ENCODE measurements at regions not wholly inside any gene's neighbourhood (a gene's known extent, or its start where the extent isn't known, plus 50 kb on each side); places are given as distances from the start of the nearest gene placed in this dataset.

DNA sequence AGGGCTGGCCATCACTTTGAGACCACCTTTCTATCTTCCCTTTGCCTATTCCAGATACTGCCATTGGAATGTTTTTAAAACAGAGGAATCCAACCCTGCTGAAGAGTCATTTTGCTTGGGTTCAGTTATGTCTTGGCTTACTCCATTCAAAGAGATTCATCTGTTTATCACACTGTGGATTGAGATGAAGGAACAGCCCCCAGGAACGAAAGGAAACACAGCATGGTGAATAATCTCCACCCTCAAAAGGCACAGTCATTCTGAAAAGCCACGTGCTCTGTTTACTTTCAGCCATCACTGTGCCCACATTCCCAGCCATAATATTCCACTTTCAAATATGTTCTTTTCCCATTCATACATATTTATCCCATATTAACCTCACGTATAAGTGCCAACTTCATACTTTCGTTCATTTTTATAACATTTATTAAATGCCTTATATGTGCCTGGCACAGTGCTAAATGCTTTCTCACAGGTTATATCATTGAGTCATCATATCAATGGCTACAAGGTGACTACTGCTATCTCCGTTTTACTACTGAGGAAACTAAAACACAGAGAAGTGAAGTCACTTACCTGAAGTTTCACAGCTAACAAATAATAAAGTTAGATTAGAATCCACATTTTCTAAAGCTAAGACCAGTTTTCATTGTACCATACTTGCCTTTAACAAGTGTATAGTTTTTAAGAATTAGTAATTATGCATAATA is 143.6 kb downstream of the OSR1 start (continued):
- TF ChIP-seq, protein P1, sequence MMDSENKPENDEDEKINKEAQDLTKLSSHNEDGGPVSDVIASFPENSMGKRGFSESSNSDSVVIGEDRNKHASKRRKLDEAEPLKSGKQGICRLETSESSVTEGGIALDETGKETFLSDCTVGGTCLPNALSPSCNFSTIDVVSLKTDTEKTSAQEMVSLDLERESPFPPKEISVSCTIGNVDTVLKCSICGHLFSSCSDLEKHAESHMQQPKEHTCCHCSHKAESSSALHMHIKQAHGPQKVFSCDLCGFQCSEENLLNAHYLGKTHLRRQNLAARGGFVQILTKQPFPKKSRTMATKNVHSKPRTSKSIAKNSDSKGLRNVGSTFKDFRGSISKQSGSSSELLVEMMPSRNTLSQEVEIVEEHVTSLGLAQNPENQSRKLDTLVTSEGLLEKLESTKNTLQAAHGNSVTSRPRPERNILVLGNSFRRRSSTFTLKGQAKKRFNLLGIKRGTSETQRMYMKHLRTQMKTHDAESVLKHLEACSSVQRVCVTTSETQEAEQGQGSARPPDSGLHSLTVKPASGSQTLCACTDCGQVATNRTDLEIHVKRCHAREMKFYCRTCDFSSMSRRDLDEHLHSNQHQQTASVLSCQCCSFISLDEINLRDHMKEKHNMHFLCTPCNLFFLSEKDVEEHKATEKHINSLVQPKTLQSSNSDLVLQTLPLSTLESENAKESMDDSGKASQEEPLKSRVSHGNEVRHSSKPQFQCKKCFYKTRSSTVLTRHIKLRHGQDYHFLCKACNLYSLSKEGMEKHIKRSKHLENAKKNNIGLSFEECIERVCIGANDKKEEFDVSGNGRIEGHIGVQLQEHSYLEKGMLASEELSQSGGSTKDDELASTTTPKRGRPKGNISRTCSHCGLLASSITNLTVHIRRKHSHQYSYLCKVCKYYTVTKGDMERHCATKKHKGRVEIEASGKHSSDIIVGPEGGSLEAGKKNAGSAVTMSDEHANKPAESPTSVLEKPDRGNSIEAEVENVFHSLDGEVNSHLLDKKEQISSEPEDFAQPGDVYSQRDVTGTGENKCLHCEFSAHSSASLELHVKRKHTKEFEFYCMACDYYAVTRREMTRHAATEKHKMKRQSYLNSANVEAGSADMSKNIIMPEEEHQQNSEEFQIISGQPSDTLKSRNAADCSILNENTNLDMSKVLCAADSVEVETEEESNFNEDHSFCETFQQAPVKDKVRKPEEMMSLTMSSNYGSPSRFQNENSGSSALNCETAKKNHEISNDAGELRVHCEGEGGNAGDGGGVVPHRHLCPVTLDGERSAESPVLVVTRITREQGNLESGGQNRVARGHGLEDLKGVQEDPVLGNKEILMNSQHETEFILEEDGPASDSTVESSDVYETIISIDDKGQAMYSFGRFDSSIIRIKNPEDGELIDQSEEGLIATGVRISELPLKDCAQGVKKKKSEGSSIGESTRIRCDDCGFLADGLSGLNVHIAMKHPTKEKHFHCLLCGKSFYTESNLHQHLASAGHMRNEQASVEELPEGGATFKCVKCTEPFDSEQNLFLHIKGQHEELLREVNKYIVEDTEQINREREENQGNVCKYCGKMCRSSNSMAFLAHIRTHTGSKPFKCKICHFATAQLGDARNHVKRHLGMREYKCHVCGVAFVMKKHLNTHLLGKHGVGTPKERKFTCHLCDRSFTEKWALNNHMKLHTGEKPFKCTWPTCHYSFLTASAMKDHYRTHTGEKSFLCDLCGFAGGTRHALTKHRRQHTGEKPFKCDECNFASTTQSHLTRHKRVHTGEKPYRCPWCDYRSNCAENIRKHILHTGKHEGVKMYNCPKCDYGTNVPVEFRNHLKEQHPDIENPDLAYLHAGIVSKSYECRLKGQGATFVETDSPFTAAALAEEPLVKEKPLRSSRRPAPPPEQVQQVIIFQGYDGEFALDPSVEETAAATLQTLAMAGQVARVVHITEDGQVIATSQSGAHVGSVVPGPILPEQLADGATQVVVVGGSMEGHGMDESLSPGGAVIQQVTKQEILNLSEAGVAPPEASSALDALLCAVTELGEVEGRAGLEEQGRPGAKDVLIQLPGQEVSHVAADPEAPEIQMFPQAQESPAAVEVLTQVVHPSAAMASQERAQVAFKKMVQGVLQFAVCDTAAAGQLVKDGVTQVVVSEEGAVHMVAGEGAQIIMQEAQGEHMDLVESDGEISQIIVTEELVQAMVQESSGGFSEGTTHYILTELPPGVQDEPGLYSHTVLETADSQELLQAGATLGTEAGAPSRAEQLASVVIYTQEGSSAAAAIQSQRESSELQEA (IDR thresholded peaks at IDR 0.05; ENCODE audit: low read depth) = no peak
